K562 (cell line): ENCODE measurements at regions not wholly inside any gene's neighbourhood (a gene's known extent, or its start where the extent isn't known, plus 50 kb on each side); places are given as distances from the start of the nearest gene placed in this dataset.

Experiments used
- ATAC-seq: fragments of 200-7000 bp; cut with Tn5 transposase; 3 replicates; pipeline ENCODE4 v1.9.1; 2020; ENCODE audit warnings: moderate library complexity
- BruUV-seq: library from RNA; stranded (reverse); fragments of 400-500 nt; replicated peaks from 2 replicates; lab custom pipeline; 2021; lab: Mats Ljungman, UMichigan
- CTCF ChIA-PET: fragments of 300-600 bp; formaldehyde crosslinking; extraction: SDS; loops from one replicate; lab custom pipeline; 2021; ENCODE audit warnings: low intra/inter-chr PET ratio; lab: Yijun Ruan, JAX
- POLR2A ChIA-PET: fragments of 300-600, 350-650 bp; sonication (Branson Sonifier 250); formaldehyde crosslinking; extraction: SDS; loops from one replicate; lab custom pipeline; 2021; ENCODE audit warnings: antibody characterized with exemption, inconsistent platforms; lab: Yijun Ruan, JAX
- DNase-seq, 4 experiments: peaks; one replicate each; pipeline versions ENCODE4 v3.0.0 to v3.0.0-alpha.2; 2011 to 2018; ENCODE audit warnings: low spot score in 3 of 4, mixed read lengths in 3 of 4; ENCODE audit errors: extremely low read depth in 1 of 4
- FAIRE-seq: peaks from 2 replicates; lab custom pipeline; 2011; peaks lifted over from hg19 to GRCh38; lab: Jason Lieb, UNC
- H2AFZ ChIP-seq: 2 replicates; pipeline ENCODE4 v1.6.0; 2011; ENCODE audit warnings: low read depth, low read length, control low read depth, inconsistent platforms
- H3K27ac ChIP-seq: fragments of 200-600 bp; 3 replicates; pipeline ENCODE4 v1.8.0; 2011; ENCODE audit warnings: low read depth, mild to moderate bottlenecking, control low read depth, inconsistent platforms, low read length, moderate library complexity, mixed read lengths; ENCODE audit errors: extremely low read depth
- H3K27me3 ChIP-seq, 2 experiments: fragments of 300-600 bp in 1 of 2; 2 replicates in 1 of 2; 3 replicates in 1 of 2; pipeline versions ENCODE4 v1.6.0 to v1.8.0; 2011; ENCODE audit warnings: inconsistent platforms in 2 of 2, low read length in 2 of 2, mild to moderate bottlenecking in 1 of 2, mixed read lengths in 1 of 2, moderate library complexity in 1 of 2; ENCODE audit not compliant: control insufficient read depth in 2 of 2, insufficient read depth in 2 of 2
- H3K36me3 ChIP-seq: fragments of 300-600 bp; 3 replicates; pipeline ENCODE4 v1.8.0; 2011; ENCODE audit warnings: mild to moderate bottlenecking, low read length, inconsistent platforms; ENCODE audit not compliant: control insufficient read depth, insufficient read depth
- H3K4me1 ChIP-seq, 2 experiments: fragments of 200-600 bp in 1 of 2; replicated peaks in 1 of 2; 2 replicates in 1 of 2; 3 replicates in 1 of 2; pipeline versions ENCODE4 v1.5.1 to v1.8.0; 2011; ENCODE audit warnings: inconsistent platforms in 2 of 2, low read length in 2 of 2, mild to moderate bottlenecking in 1 of 2, mixed read lengths in 1 of 2, moderate library complexity in 1 of 2; ENCODE audit not compliant: control insufficient read depth in 2 of 2, insufficient read depth in 2 of 2
- H3K4me2 ChIP-seq: 2 replicates; pipeline ENCODE4 v1.6.1; 2011; ENCODE audit warnings: low read length, control low read depth, inconsistent platforms, mixed read lengths; ENCODE audit not compliant: insufficient read depth
- H3K4me3 ChIP-seq: fragments of 200-600 bp; sonication (generic), shearing (Covaris generic); 2 replicates; pipeline ENCODE4 v1.5.1; 2016; ENCODE audit warnings: control low read depth, inconsistent platforms
- H3K79me2 ChIP-seq: fragments of 200-600 bp; 3 replicates; pipeline ENCODE4 v1.8.0; 2011; ENCODE audit warnings: low read length, inconsistent platforms; ENCODE audit not compliant: control insufficient read depth, insufficient read depth
- H3K9ac ChIP-seq, 2 experiments: 2 replicates each; pipeline versions ENCODE4 v1.6.0 to v1.6.1; 2011; ENCODE audit warnings: low read depth in 2 of 2, low read length in 2 of 2, control low read depth in 1 of 2, inconsistent platforms in 1 of 2, mild to moderate bottlenecking in 1 of 2, mixed read lengths in 1 of 2; ENCODE audit not compliant: insufficient read depth in 1 of 2
- H3K9me1 ChIP-seq: one replicate; pipeline ENCODE4 v1.6.0; 2011; ENCODE audit warnings: inconsistent platforms, mild to moderate bottlenecking, low read length, moderate library complexity; ENCODE audit not compliant: control insufficient read depth, insufficient read depth
- H3K9me3 ChIP-seq: replicated peaks from 2 replicates; pipeline ENCODE4 v1.5.1; 2011; ENCODE audit warnings: low read depth, low read length, inconsistent platforms; ENCODE audit not compliant: control insufficient read depth, insufficient read depth
- H4K20me1 ChIP-seq: replicated peaks from 2 replicates; pipeline ENCODE4 v1.6.1; 2011; ENCODE audit warnings: low read length, inconsistent platforms, mixed read lengths; ENCODE audit not compliant: control insufficient read depth, insufficient read depth
- BRCA1 ChIP-seq, 2 experiments: fragments of 450-650 bp in 1 of 2; sonication (generic) in 1 of 2; formaldehyde crosslinking in 1 of 2; IDR thresholded peaks; 2 replicates each; pipeline versions ENCODE4 v1.5.0 to v1.6.1; 2017 to 2020; ENCODE audit warnings: mild to moderate bottlenecking in 1 of 2, missing genetic modification reagents in 1 of 2
- CXXC5 ChIP-seq: fragments of 250-450 bp; sonication (Bioruptor Pico); IDR thresholded peaks from 2 replicates; pipeline ENCODE4 v1.8.0; 2022; ENCODE audit warnings: inconsistent platforms, mild to moderate bottlenecking, moderate library complexity
- KAT7 ChIP-seq: sonication (generic); formaldehyde crosslinking; IDR thresholded peaks from 2 replicates; pipeline ENCODE4 v1.8.0; 2022; ENCODE audit warnings: missing genetic modification reagents, mild to moderate bottlenecking, borderline replicate concordance
- L3MBTL2 ChIP-seq: fragments of 450-650 bp; IDR thresholded peaks from 2 replicates; pipeline ENCODE4 v1.6.1; 2016; ENCODE audit warnings: mild to moderate bottlenecking, moderate library complexity
- NFIX ChIP-seq: fragments of 250-450 bp; sonication (Bioruptor Pico); IDR thresholded peaks from 2 replicates; pipeline ENCODE4 v1.4.0; 2020; ENCODE audit warnings: low read depth, mild to moderate bottlenecking, moderate library complexity
- POLR2A ChIP-seq: fragments of 450-650 bp; conservative IDR thresholded peaks from 2 replicates; pipeline ENCODE4 v1.6.1; 2016
- POLR3A ChIP-seq: IDR thresholded peaks from 2 replicates; pipeline ENCODE4 v1.6.1; 2011; ENCODE audit warnings: borderline replicate concordance, mild to moderate bottlenecking, moderate library complexity; ENCODE audit not compliant: insufficient read length, insufficient read depth; ENCODE audit errors: extremely low read depth
- RBM39 ChIP-seq: fragments of 200-400 bp; formaldehyde crosslinking; optimal IDR thresholded peaks from 2 replicates; pipeline ENCODE3; 2018; ENCODE audit warnings: low read depth, low read length
- SNIP1 ChIP-seq: fragments of 450-650 bp; IDR thresholded peaks from 2 replicates; pipeline ENCODE4 v1.7.1; 2017; ENCODE audit warnings: low read depth, mild to moderate bottlenecking
- SP2 ChIP-seq: IDR thresholded peaks from 2 replicates; pipeline ENCODE4 v1.6.1; 2011; ENCODE audit warnings: mild to moderate bottlenecking, low read depth, low read length, moderate library complexity; ENCODE audit not compliant: poor library complexity, severe bottlenecking; ENCODE audit errors: extremely low read depth
- TRIM25 ChIP-seq: fragments of 450-650 bp; IDR thresholded peaks from 2 replicates; pipeline ENCODE4 v1.7.0; 2016; ENCODE audit warnings: borderline replicate concordance
- VEZF1 ChIP-seq: fragments of 200-800 bp; sonication (Bioruptor generic); IDR thresholded peaks from 2 replicates; pipeline ENCODE4 v1.6.1; 2017; ENCODE audit warnings: missing genetic modification characterization, missing compliant biosample characterization
- ZFP36 ChIP-seq: fragments of 150-350 bp; IDR thresholded peaks from 2 replicates; pipeline ENCODE4 v1.6.1; 2018; ENCODE audit warnings: low read length, low read depth; ENCODE audit not compliant: partially characterized antibody
- ZNF445 ChIP-seq: fragments of 250-450 bp; sonication (Bioruptor Pico); IDR thresholded peaks from 2 replicates; pipeline ENCODE4 v1.4.0; 2020; ENCODE audit warnings: low read depth, mild to moderate bottlenecking, moderate library complexity
- ZNF589 ChIP-seq: fragments of 200-800 bp; sonication (Bioruptor generic); IDR thresholded peaks from 2 replicates; pipeline ENCODE4 v1.6.1; 2016; ENCODE audit warnings: low read depth, missing genetic modification characterization, missing compliant biosample characterization
- ZNF717 ChIP-seq: fragments of 250-450 bp; sonication (Bioruptor Pico); IDR thresholded peaks from 2 replicates; pipeline ENCODE4 v1.5.0; 2021
- WGBS: fragments of 100-300 bp; shearing (Covaris generic); methylation state at CpG from one replicate; pipeline ENCODE4 v1.1.6; 2016; ENCODE audit warnings: low coverage, mixed read lengths; ENCODE audit not compliant: insufficient coverage; ENCODE audit errors: missing lambda C conversion rate; 5-methylcytosine and 5-hydroxymethylcytosine counted together
- in situ Hi-C: fragments of 300-500 bp; cut with MboI; formaldehyde crosslinking; loops from 4 replicates; pipeline ENCODE4 v1.15.0; 2018; ENCODE audit warnings: inconsistent platforms, mixed read lengths
- intact Hi-C: fragments of 100-400 bp; cut with micrococcal nuclease; formaldehyde crosslinking; loops from 2 replicates; pipeline ENCODE4 v1.14.2; 2022

GRCh38 chr2:67290451-67291290, 106.5 kb upstream of the ETAA1 start:
- no TSS peak for BruUV-seq
- POLR2A ChIA-PET = no interaction called here
- in situ Hi-C loops = no loop called here

More at GRCh38 chr2:67290451-67291290, 106.5 kb upstream of the ETAA1 start:
- H3K4me1 ChIP-seq = no peaks in the 10 kb centered on the region
- H3K36me3 ChIP-seq = no peaks in the 10 kb centered on the region
- H2AFZ ChIP-seq = no peak overlapping the region
- intact Hi-C loops = no loop called here
- no peak for DNase-seq
- H4K20me1 ChIP-seq = no peaks in the 10 kb centered on the region
- H3K9me3 ChIP-seq = no peaks in the 10 kb centered on the region
- H3K27me3 ChIP-seq = no peaks in the 10 kb centered on the region
- TF ChIP-seq ZNF589 (no peak), SP2 (no peak), ZNF445 (CRISPR knock-in tag) (no peak), ZNF717 (no peak), RBM39 (no peak), POLR3A (no peak), KAT7 (CRISPR knock-in tag) (no peak), SNIP1 (no peak), TRIM25 (no peak), BRCA1 (IDR thresholded peaks at IDR 0.05) (no peak), BRCA1 (CRISPR knock-in tag; IDR thresholded peaks at IDR 0.05) (no peak), ZFP36 (no peak), NFIX (CRISPR knock-in tag) (no peak), POLR2A (no peak), VEZF1 (no peak), CXXC5 (CRISPR knock-in tag) (no peak), L3MBTL2 (no peak)
- no peak overlapping the region for H3K4me3 ChIP-seq
- no peaks in the 10 kb centered on the region for H3K79me2 ChIP-seq
- no peak for ATAC-seq
- WGBS = 0% methylated on average over 6 of the region's 6 CpGs
- CTCF ChIA-PET = no interaction called here
- H3K9me1 ChIP-seq = no peaks in the 10 kb centered on the region
- H3K9ac ChIP-seq = no peak overlapping the region
- H3K27ac ChIP-seq = no peak overlapping the region
- no peak overlapping the region for H3K4me2 ChIP-seq
- FAIRE-seq = no peak
